Tibial artery (tissue), 4 donors: ENCODE measurements at regions not wholly inside any gene's neighbourhood (a gene's known extent, or its start where the extent isn't known, plus 50 kb on each side); places are given as distances from the start of the nearest gene placed in this dataset.

ENCODE experiments used
- DNase-seq, 2 donors: peaks; one replicate each; pipeline ENCODE4 v3.0.0-alpha.2; 2019
- H3K27ac ChIP-seq, 2 donors: fragments of 200-600 bp; sonication (generic) in 1 of 2; 1 replicate in 1 of 2; 2 replicates in 1 of 2; pipeline ENCODE4 v1.5.1; 2018 to 2019; ENCODE audit warnings: mild to moderate bottlenecking in 1 of 2
- H3K27me3 ChIP-seq, 2 donors: fragments of 200-600 bp; sonication (generic) in 1 of 2; one replicate each; pipeline versions ENCODE4 v1.5.1 to v1.6.0; 2016 to 2019
- H3K36me3 ChIP-seq, 3 donors: fragments of 200-600 bp; sonication (generic) in 2 of 3; one replicate each; pipeline ENCODE4 v1.5.1; 2016 to 2019; ENCODE audit warnings: mild to moderate bottlenecking in 2 of 3
- H3K4me1 ChIP-seq, 4 donors: fragments of 200-600 bp; sonication (generic) in 2 of 4; 1 replicate in 3 of 4; 2 replicates in 1 of 4; pipeline ENCODE4 v1.5.1; 2016 to 2019
- H3K4me3 ChIP-seq, 2 donors: fragments of 200-600 bp; sonication (generic) in 1 of 2; 1 replicate in 1 of 2; 2 replicates in 1 of 2; pipeline ENCODE4 v1.5.1; 2018 to 2019; ENCODE audit warnings: mild to moderate bottlenecking in 2 of 2
- H3K9me3 ChIP-seq, 3 donors: fragments of 200-600 bp; sonication (generic) in 1 of 3; one replicate each; pipeline ENCODE4 v1.5.1; 2016 to 2019
- CTCF ChIP-seq, 2 experiments: fragments of 200-600 bp in 1 of 2; fragments of 450-650 bp in 1 of 2; IDR thresholded peaks; one replicate each; pipeline ENCODE4 v1.5.1; 2017 to 2019; ENCODE audit warnings: antibody characterized with exemption in 2 of 2, mild to moderate bottlenecking in 1 of 2, moderate library complexity in 1 of 2
- intact Hi-C: fragments of 100-400 bp; cut with DNase I; formaldehyde crosslinking; loops from one replicate; pipeline ENCODE4 v1.15.0; 2023; ENCODE audit warnings: low total_unique reads

DNA sequence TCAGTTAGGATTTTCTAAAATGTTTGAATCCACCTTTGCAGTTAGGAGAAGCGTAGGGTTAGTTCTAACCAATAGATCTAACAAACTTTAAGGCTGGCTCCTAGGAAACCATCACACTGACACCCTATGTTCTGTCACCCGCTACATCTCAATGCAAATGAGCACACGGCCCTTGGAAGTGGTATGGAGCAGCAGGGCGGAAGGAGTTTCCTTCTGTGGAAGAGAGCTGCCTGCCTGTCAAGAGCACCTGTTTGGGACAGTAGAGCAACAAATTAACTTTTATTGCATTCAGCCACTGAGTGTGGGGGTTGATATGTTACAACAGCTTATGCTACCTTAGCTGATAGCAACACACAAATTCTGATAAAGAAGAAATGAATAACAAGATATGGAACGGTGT, 306.9 kb upstream of the RAB6C start:
- intact Hi-C loops: no loop called here
- H3K27ac ChIP-seq: no peak overlapping the region
- H3K9me3 ChIP-seq: no peaks in the 10 kb centered on the region
- TF ChIP-seq CTCF (IDR thresholded peaks at IDR 0.05): no peak
- no peak overlapping the region for H3K4me3 ChIP-seq
- no peaks in the 10 kb centered on the region for H3K4me1 ChIP-seq
- H3K27me3 ChIP-seq: no peaks in the 10 kb centered on the region
- DNase-seq: no peak
- no peaks in the 10 kb centered on the region for H3K36me3 ChIP-seq

DNA sequence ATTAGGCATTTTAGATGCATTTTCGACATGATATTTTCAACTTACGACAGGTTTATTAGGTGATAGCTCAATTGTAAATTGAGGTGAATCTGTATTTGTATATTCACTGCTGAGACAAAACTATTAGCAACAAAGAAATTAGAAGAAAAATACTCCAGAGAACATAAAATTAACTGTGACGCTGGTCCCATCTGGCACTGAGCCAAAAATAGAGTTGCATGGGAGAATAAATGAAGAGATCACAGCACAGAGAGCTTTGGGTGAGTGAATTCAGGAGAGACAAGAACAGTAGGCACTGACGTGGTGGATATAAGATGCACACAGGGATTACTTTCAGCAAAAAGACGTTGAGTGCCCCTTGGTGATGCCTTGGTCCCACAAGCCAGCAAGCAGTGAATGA, 306.2 kb upstream of the RAB6C start:
- Histone ChIP-seq H3K4me3 (no peak overlapping the region), H3K36me3 (no peaks in the 10 kb centered on the region), H3K27me3 (no peaks in the 10 kb centered on the region), H3K27ac (no peak overlapping the region), H3K4me1 (no peaks in the 10 kb centered on the region), H3K9me3 (no peaks in the 10 kb centered on the region)
- no peak for TF ChIP-seq CTCF (IDR thresholded peaks at IDR 0.05)
- intact Hi-C loops: no loop called here
- DNase-seq: no peak

DNA sequence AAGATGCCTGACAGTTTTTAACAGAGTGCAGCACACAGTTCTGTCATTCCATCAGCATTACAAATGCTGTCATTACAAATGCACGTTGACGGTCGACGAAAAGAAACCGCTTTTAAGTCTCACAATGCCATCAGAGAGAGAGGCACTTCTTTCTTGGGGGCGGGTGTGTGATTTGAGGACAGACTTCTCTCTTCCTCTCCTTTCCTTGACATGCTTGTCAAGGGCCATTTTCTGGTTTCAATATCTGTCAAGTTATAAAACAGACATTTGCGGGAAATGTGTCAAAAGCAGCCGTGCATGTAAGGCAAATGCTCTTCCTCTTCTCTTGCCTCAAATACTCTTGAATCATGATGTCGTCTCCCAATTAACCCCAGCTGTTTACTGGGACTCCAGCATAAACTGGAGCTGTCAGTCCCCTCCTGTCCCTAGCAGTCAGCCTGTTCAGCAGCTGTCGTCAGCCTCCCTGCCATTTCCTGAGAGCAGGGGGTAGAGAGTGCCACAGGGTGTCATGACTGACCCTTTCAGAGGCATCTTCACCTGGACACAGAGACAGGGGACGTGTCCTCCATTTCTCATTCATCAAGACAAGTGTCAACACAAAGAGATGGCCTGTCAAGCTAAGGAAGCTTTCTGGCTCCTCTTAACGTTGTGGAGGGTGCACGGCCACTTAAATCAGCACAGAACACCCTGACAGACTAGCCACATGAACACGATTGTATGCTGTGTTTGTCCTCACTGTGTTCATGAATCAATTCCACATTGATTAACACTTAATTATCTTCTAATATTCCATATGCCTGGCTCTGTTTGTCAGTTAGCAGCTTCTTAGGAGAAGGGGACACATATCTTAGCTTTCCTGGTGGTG, 305.4 kb upstream of the RAB6C start:
- no peaks in the 10 kb centered on the region for H3K9me3 ChIP-seq
- DNase-seq: no peak
- intact Hi-C loops: no loop called here
- TF ChIP-seq CTCF (IDR thresholded peaks at IDR 0.05): no peak
- H3K36me3 ChIP-seq: no peaks in the 10 kb centered on the region
- H3K27me3 ChIP-seq: peaks cover 0 to 3% of the 10 kb centered on the region in 2 donors
- no peak overlapping the region for H3K4me3 ChIP-seq
- H3K4me1 ChIP-seq: no peaks in the 10 kb centered on the region
- H3K27ac ChIP-seq: no peak overlapping the region

- H3K27ac ChIP-seq: no peak overlapping the region
- no peak overlapping the region for H3K4me3 ChIP-seq
- H3K9me3 ChIP-seq: no peaks in the 10 kb centered on the region
- no peaks in the 10 kb centered on the region for H3K4me1 ChIP-seq
- no peaks in the 10 kb centered on the region for H3K36me3 ChIP-seq
- intact Hi-C loops: no loop called here
- peaks cover 0 to 6% of the 10 kb centered on the region in 2 donors for H3K27me3 ChIP-seq
- TF ChIP-seq CTCF (IDR thresholded peaks at IDR 0.05): no peak
- DNase-seq: no peak
Measured at GRCh38 chr2:129678751-129679150, 300.7 kb upstream of the RAB6C start.

- no peak for TF ChIP-seq CTCF (IDR thresholded peaks at IDR 0.05)
- H3K4me1 ChIP-seq: no peaks in the 10 kb centered on the region
- DNase-seq: no peak
- no peaks in the 10 kb centered on the region for H3K9me3 ChIP-seq
- intact Hi-C loops: no loop called here
- peaks cover 0 to 6% of the 10 kb centered on the region in 2 donors for H3K27me3 ChIP-seq
- no peak overlapping the region for H3K4me3 ChIP-seq
- no peaks in the 10 kb centered on the region for H3K36me3 ChIP-seq
- H3K27ac ChIP-seq: no peak overlapping the region
Measured at GRCh38 chr2:129681788-129682187, 297.7 kb upstream of the RAB6C start.
